Parathyroid adenoma (tissue), 2 donors: ENCODE measurements at regions not wholly inside any gene's neighbourhood (a gene's known extent, or its start where the extent isn't known, plus 50 kb on each side); places are given as distances from the start of the nearest gene placed in this dataset.

Experiments
- H2AFZ ChIP-seq: fragments of 300-600 bp; sonication (generic); one replicate; pipeline ENCODE4 v1.7.0; 2017; ENCODE audit warnings: antibody characterized with exemption, mild to moderate bottlenecking
- H3K27ac ChIP-seq: fragments of 300-600 bp; sonication (generic); one replicate; pipeline ENCODE4 v1.7.0; 2017
- H3K27me3 ChIP-seq: fragments of 300-600 bp; sonication (generic); one replicate; pipeline ENCODE4 v1.7.0; 2017; ENCODE audit warnings: low read length; ENCODE audit not compliant: control insufficient read depth, insufficient read depth
- H3K36me3 ChIP-seq: fragments of 300-600 bp; sonication (generic); one replicate; pipeline ENCODE4 v1.7.0; 2017; ENCODE audit warnings: low read length; ENCODE audit not compliant: control insufficient read depth, insufficient read depth
- H3K4me1 ChIP-seq: fragments of 300-600 bp; sonication (generic); one replicate; pipeline ENCODE4 v1.7.0; 2017; ENCODE audit warnings: control low read depth
- H3K4me2 ChIP-seq: fragments of 300-600 bp; sonication (generic); one replicate; pipeline ENCODE4 v1.7.0; 2017; ENCODE audit warnings: low read length
- H3K4me3 ChIP-seq: fragments of 300-600 bp; sonication (generic); one replicate; pipeline ENCODE4 v1.7.0; 2017; ENCODE audit warnings: low read depth, low read length
- H3K79me2 ChIP-seq: fragments of 300-600 bp; sonication (generic); one replicate; pipeline ENCODE4 v1.7.0; 2017; ENCODE audit warnings: control low read depth
- H3K9ac ChIP-seq: fragments of 300-600 bp; sonication (generic); one replicate; pipeline ENCODE4 v1.7.0; 2017; ENCODE audit warnings: mild to moderate bottlenecking
- H3K9me3 ChIP-seq: fragments of 300-600 bp; sonication (generic); one replicate; pipeline ENCODE4 v1.7.0; 2017; ENCODE audit warnings: low read length; ENCODE audit not compliant: control insufficient read depth
- CTCF ChIP-seq: fragments of 300-600 bp; sonication (generic); IDR thresholded peaks from one replicate; pipeline ENCODE4 v1.7.0; 2017; ENCODE audit warnings: antibody characterized with exemption, mild to moderate bottlenecking
- donor health status: primary hyperparathyroidism.

- Histone ChIP-seq H3K9ac (no peak overlapping the region), H3K4me3 (no peak overlapping the region), H3K36me3 (no peaks in the 10 kb centered on the region), H3K27ac (no peak overlapping the region), H3K9me3 (no peaks in the 10 kb centered on the region), H3K4me1 (no peaks in the 10 kb centered on the region), H3K79me2 (no peaks in the 10 kb centered on the region), H2AFZ (no peak overlapping the region), H3K27me3 (no peaks in the 10 kb centered on the region), H3K4me2 (no peak overlapping the region)
- no peak for TF ChIP-seq CTCF
These were observed 757.3 kb upstream of the IGFBP3 start for GRCh38 chr7:46678421-46678820.

- no peaks in the 10 kb centered on the region for H3K27me3 ChIP-seq
- H3K4me3 ChIP-seq: no peak overlapping the region
- no peak overlapping the region for H3K4me2 ChIP-seq
- H2AFZ ChIP-seq: no peak overlapping the region
- no peaks in the 10 kb centered on the region for H3K36me3 ChIP-seq
- no peaks in the 10 kb centered on the region for H3K9me3 ChIP-seq
- no peak overlapping the region for H3K27ac ChIP-seq
- no peak overlapping the region for H3K9ac ChIP-seq
- no peaks in the 10 kb centered on the region for H3K79me2 ChIP-seq
- H3K4me1 ChIP-seq: no peaks in the 10 kb centered on the region
- TF ChIP-seq CTCF: no peak
These were observed 754.4 kb upstream of the IGFBP3 start for GRCh38 chr7:46675456-46675855.

- no peaks in the 10 kb centered on the region for H3K27me3 ChIP-seq
- no peaks in the 10 kb centered on the region for H3K4me1 ChIP-seq
- no peaks in the 10 kb centered on the region for H3K9me3 ChIP-seq
- no peak overlapping the region for H3K4me2 ChIP-seq
- no peak overlapping the region for H2AFZ ChIP-seq
- H3K36me3 ChIP-seq: no peaks in the 10 kb centered on the region
- no peaks in the 10 kb centered on the region for H3K79me2 ChIP-seq
- no peak overlapping the region for H3K9ac ChIP-seq
- H3K27ac ChIP-seq: no peak overlapping the region
- no peak for TF ChIP-seq CTCF
- H3K4me3 ChIP-seq: no peak overlapping the region
These were observed 751.8 kb upstream of the IGFBP3 start for GRCh38 chr7:46672861-46673260.

GRCh38 chr7:46671108-46671769, 750.2 kb upstream of the IGFBP3 start:
- H3K9me3 ChIP-seq: no peaks in the 10 kb centered on the region
- no peaks in the 10 kb centered on the region for H3K36me3 ChIP-seq
- H3K4me1 ChIP-seq: no peaks in the 10 kb centered on the region
- no peaks in the 10 kb centered on the region for H3K27me3 ChIP-seq
- no peak overlapping the region for H3K4me2 ChIP-seq
- no peaks in the 10 kb centered on the region for H3K79me2 ChIP-seq
- no peak overlapping the region for H3K9ac ChIP-seq
- no peak for TF ChIP-seq CTCF
- H3K4me3 ChIP-seq: no peak overlapping the region
- no peak overlapping the region for H3K27ac ChIP-seq
- H2AFZ ChIP-seq: no peak overlapping the region

- TF ChIP-seq CTCF: no peak
- Histone ChIP-seq H3K4me1 (no peaks in the 10 kb centered on the region), H3K27me3 (no peaks in the 10 kb centered on the region), H3K27ac (no peak overlapping the region), H3K9me3 (no peaks in the 10 kb centered on the region), H3K9ac (no peak overlapping the region), H3K36me3 (no peaks in the 10 kb centered on the region), H3K79me2 (no peaks in the 10 kb centered on the region), H3K4me2 (no peak overlapping the region), H3K4me3 (no peak overlapping the region), H2AFZ (no peak overlapping the region)
These were observed 748.0 kb upstream of the IGFBP3 start for GRCh38 chr7:46669028-46669427.
